ENCODE measurements at regions not wholly inside any gene's neighbourhood (a gene's known extent, or its start where the extent isn't known, plus 50 kb on each side); places are given as distances from the start of the nearest gene placed in this dataset.

GRCh38 chr21:16058896-16059295 lies 329.1 kb downstream of the USP25 start:
- no peaks in the 10 kb centered on the region for H3K36me3 ChIP-seq (ENCODE audit: control insufficient read depth in 2 of 2, insufficient read depth in 2 of 2, low read length in 1 of 2)
- H3K27ac ChIP-seq (ENCODE audit: low read depth in 1 of 2, low read length in 1 of 2), result no peak overlapping the region
- no peaks in the 10 kb centered on the region for H3K4me1 ChIP-seq (ENCODE audit: control insufficient read depth in 2 of 2, insufficient read depth in 2 of 2, low read length in 2 of 2)
- no peaks in the 10 kb centered on the region for H3K27me3 ChIP-seq (ENCODE audit: control insufficient read depth in 2 of 2, insufficient read depth in 1 of 2, low read length in 1 of 2)
- no peak overlapping the region for H3K4me3 ChIP-seq (ENCODE audit: low read length in 2 of 2)
- H3K9me3 ChIP-seq (ENCODE audit: control insufficient read depth in 2 of 2, insufficient read depth in 1 of 2, low read length in 1 of 2), result peaks cover 0 to 9% of the 10 kb centered on the region in 2 donors
- no peak for DNase-seq (ENCODE audit: low read depth in 6 of 9, low spot score in 9 of 9)

DNA sequence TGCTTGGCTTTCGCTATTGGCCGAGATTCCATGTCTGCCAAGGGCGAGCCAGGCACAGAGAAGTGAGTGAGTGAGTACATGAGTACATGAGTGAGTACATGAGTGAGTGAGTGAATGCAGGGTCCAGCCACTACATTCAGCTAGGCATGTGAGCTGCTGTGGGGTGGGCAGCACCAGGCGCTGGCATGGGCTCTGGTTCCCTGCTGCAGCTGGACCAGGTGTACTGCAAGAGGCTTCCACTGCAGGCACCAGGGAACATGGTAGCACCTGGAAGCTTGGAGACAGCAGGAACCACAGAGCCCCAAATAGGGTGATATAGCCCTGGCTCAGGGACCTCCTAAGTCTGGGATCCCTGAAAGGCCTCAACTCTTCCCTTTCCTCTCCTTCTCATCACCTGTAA lies 330.2 kb downstream of the USP25 start:
- peaks cover 0 to 9% of the 10 kb centered on the region in 2 donors for H3K9me3 ChIP-seq (ENCODE audit: control insufficient read depth in 2 of 2, insufficient read depth in 1 of 2, low read length in 1 of 2)
- H3K4me1 ChIP-seq (ENCODE audit: control insufficient read depth in 2 of 2, insufficient read depth in 2 of 2, low read length in 2 of 2), result no peaks in the 10 kb centered on the region
- DNase-seq (ENCODE audit: low read depth in 6 of 9, low spot score in 9 of 9), result no peak
- no peak overlapping the region for H3K4me3 ChIP-seq (ENCODE audit: low read length in 2 of 2)
- WGBS, result 97% methylated on average over 4 of the region's 4 CpGs
- H3K27me3 ChIP-seq (ENCODE audit: control insufficient read depth in 2 of 2, insufficient read depth in 1 of 2, low read length in 1 of 2), result no peaks in the 10 kb centered on the region
- H3K27ac ChIP-seq (ENCODE audit: low read depth in 1 of 2, low read length in 1 of 2), result no peak overlapping the region
- no peaks in the 10 kb centered on the region for H3K36me3 ChIP-seq (ENCODE audit: control insufficient read depth in 2 of 2, insufficient read depth in 2 of 2, low read length in 1 of 2)

DNA sequence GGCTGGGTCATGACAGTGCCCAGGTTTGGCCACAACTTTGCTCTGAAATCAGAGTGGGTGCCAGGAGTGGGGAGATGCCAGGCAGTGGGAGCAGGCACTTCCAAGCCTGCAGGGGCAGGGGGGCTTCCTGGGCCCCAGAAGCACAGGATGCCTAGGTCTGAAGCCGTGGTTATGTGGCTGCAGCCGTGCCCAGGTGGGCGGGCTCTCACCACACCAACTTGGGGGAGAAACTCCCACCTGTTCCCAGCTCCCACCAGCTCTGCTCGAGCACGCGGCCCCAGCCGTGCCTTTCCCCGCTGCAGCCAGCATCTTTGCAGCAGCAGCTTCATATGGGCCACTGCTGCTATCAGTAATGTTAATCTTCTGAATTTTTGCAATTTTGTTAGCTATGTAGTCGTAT lies 331.4 kb downstream of the USP25 start:
- H3K4me1 ChIP-seq (ENCODE audit: control insufficient read depth in 2 of 2, insufficient read depth in 2 of 2, low read length in 2 of 2), result no peaks in the 10 kb centered on the region
- H3K36me3 ChIP-seq (ENCODE audit: control insufficient read depth in 2 of 2, insufficient read depth in 2 of 2, low read length in 1 of 2), result no peaks in the 10 kb centered on the region
- H3K9me3 ChIP-seq (ENCODE audit: control insufficient read depth in 2 of 2, insufficient read depth in 1 of 2, low read length in 1 of 2), result peaks cover 0 to 9% of the 10 kb centered on the region in 2 donors
- H3K27ac ChIP-seq (ENCODE audit: low read depth in 1 of 2, low read length in 1 of 2), result no peak overlapping the region
- no peak overlapping the region for H3K4me3 ChIP-seq (ENCODE audit: low read length in 2 of 2)
- no peak for DNase-seq (ENCODE audit: low read depth in 6 of 9, low spot score in 9 of 9)
- 94% methylated on average over 9 of the region's 9 CpGs for WGBS
- no peaks in the 10 kb centered on the region for H3K27me3 ChIP-seq (ENCODE audit: control insufficient read depth in 2 of 2, insufficient read depth in 1 of 2, low read length in 1 of 2)

- Histone ChIP-seq H3K4me3 (ENCODE audit: low read length in 2 of 2) (no peak overlapping the region), H3K9me3 (ENCODE audit: control insufficient read depth in 2 of 2, insufficient read depth in 1 of 2, low read length in 1 of 2) (no peaks in the 10 kb centered on the region), H3K4me1 (ENCODE audit: control insufficient read depth in 2 of 2, insufficient read depth in 2 of 2, low read length in 2 of 2) (no peaks in the 10 kb centered on the region), H3K36me3 (ENCODE audit: control insufficient read depth in 2 of 2, insufficient read depth in 2 of 2, low read length in 1 of 2) (no peaks in the 10 kb centered on the region), H3K27me3 (ENCODE audit: control insufficient read depth in 2 of 2, insufficient read depth in 1 of 2, low read length in 1 of 2) (no peaks in the 10 kb centered on the region), H3K27ac (ENCODE audit: low read depth in 1 of 2, low read length in 1 of 2) (no peak overlapping the region)
- no peak for DNase-seq (ENCODE audit: low read depth in 6 of 9, low spot score in 9 of 9)
- WGBS, result 97% methylated on average over 9 of the region's 9 CpGs
Measured at GRCh38 chr21:16069178-16070112, 339.7 kb downstream of the USP25 start.

GRCh38 chr21:16070207-16070651 lies 340.4 kb downstream of the USP25 start:
- Histone ChIP-seq H3K27me3 (ENCODE audit: control insufficient read depth in 2 of 2, insufficient read depth in 1 of 2, low read length in 1 of 2) (no peaks in the 10 kb centered on the region), H3K9me3 (ENCODE audit: control insufficient read depth in 2 of 2, insufficient read depth in 1 of 2, low read length in 1 of 2) (no peaks in the 10 kb centered on the region), H3K4me1 (ENCODE audit: control insufficient read depth in 2 of 2, insufficient read depth in 2 of 2, low read length in 2 of 2) (no peaks in the 10 kb centered on the region), H3K4me3 (ENCODE audit: low read length in 2 of 2) (no peak overlapping the region), H3K36me3 (ENCODE audit: control insufficient read depth in 2 of 2, insufficient read depth in 2 of 2, low read length in 1 of 2) (no peaks in the 10 kb centered on the region), H3K27ac (ENCODE audit: low read depth in 1 of 2, low read length in 1 of 2) (no peak overlapping the region)
- DNase-seq (ENCODE audit: low read depth in 6 of 9, low spot score in 9 of 9), result no peak
- WGBS, result 97% methylated on average over 7 of the region's 7 CpGs

GRCh38 chr21:16071092-16071491 lies 341.3 kb downstream of the USP25 start:
- Histone ChIP-seq H3K4me3 (ENCODE audit: low read length in 2 of 2) (no peak overlapping the region), H3K27me3 (ENCODE audit: control insufficient read depth in 2 of 2, insufficient read depth in 1 of 2, low read length in 1 of 2) (no peaks in the 10 kb centered on the region), H3K36me3 (ENCODE audit: control insufficient read depth in 2 of 2, insufficient read depth in 2 of 2, low read length in 1 of 2) (no peaks in the 10 kb centered on the region), H3K4me1 (ENCODE audit: control insufficient read depth in 2 of 2, insufficient read depth in 2 of 2, low read length in 2 of 2) (no peaks in the 10 kb centered on the region), H3K9me3 (ENCODE audit: control insufficient read depth in 2 of 2, insufficient read depth in 1 of 2, low read length in 1 of 2) (no peaks in the 10 kb centered on the region), H3K27ac (ENCODE audit: low read depth in 1 of 2, low read length in 1 of 2) (no peak overlapping the region)
- DNase-seq (ENCODE audit: low read depth in 6 of 9, low spot score in 9 of 9), result no peak
- 93% methylated on average over 9 of the region's 9 CpGs for WGBS

- 94% methylated on average over 2 of the region's 2 CpGs for WGBS
- Histone ChIP-seq H3K27ac (ENCODE audit: low read depth in 1 of 2, low read length in 1 of 2) (no peak overlapping the region), H3K4me3 (ENCODE audit: low read length in 2 of 2) (no peak overlapping the region), H3K4me1 (ENCODE audit: control insufficient read depth in 2 of 2, insufficient read depth in 2 of 2, low read length in 2 of 2) (no peaks in the 10 kb centered on the region), H3K36me3 (ENCODE audit: control insufficient read depth in 2 of 2, insufficient read depth in 2 of 2, low read length in 1 of 2) (no peaks in the 10 kb centered on the region), H3K27me3 (ENCODE audit: control insufficient read depth in 2 of 2, insufficient read depth in 1 of 2, low read length in 1 of 2) (no peaks in the 10 kb centered on the region), H3K9me3 (ENCODE audit: control insufficient read depth in 2 of 2, insufficient read depth in 1 of 2, low read length in 1 of 2) (no peaks in the 10 kb centered on the region)
- no peak for DNase-seq (ENCODE audit: low read depth in 6 of 9, low spot score in 9 of 9)
Measured at GRCh38 chr21:16071761-16072160, 342.0 kb downstream of the USP25 start.

- H3K27me3 ChIP-seq (ENCODE audit: control insufficient read depth in 2 of 2, insufficient read depth in 1 of 2, low read length in 1 of 2), result no peaks in the 10 kb centered on the region
- H3K4me1 ChIP-seq (ENCODE audit: control insufficient read depth in 2 of 2, insufficient read depth in 2 of 2, low read length in 2 of 2), result no peaks in the 10 kb centered on the region
- H3K27ac ChIP-seq (ENCODE audit: low read depth in 1 of 2, low read length in 1 of 2), result no peak overlapping the region
- DNase-seq (ENCODE audit: low read depth in 6 of 9, low spot score in 9 of 9), result no peak
- H3K9me3 ChIP-seq (ENCODE audit: control insufficient read depth in 2 of 2, insufficient read depth in 1 of 2, low read length in 1 of 2), result no peaks in the 10 kb centered on the region
- no peak overlapping the region for H3K4me3 ChIP-seq (ENCODE audit: low read length in 2 of 2)
- 99% methylated on average over 3 of the region's 3 CpGs for WGBS
- H3K36me3 ChIP-seq (ENCODE audit: control insufficient read depth in 2 of 2, insufficient read depth in 2 of 2, low read length in 1 of 2), result no peaks in the 10 kb centered on the region
Measured at GRCh38 chr21:16072221-16072620, 342.4 kb downstream of the USP25 start.

- Histone ChIP-seq H3K27me3 (ENCODE audit: control insufficient read depth in 2 of 2, insufficient read depth in 1 of 2, low read length in 1 of 2) (no peaks in the 10 kb centered on the region), H3K4me3 (ENCODE audit: low read length in 2 of 2) (no peak overlapping the region), H3K9me3 (ENCODE audit: control insufficient read depth in 2 of 2, insufficient read depth in 1 of 2, low read length in 1 of 2) (no peaks in the 10 kb centered on the region), H3K27ac (ENCODE audit: low read depth in 1 of 2, low read length in 1 of 2) (no peak overlapping the region), H3K4me1 (ENCODE audit: control insufficient read depth in 2 of 2, insufficient read depth in 2 of 2, low read length in 2 of 2) (no peaks in the 10 kb centered on the region), H3K36me3 (ENCODE audit: control insufficient read depth in 2 of 2, insufficient read depth in 2 of 2, low read length in 1 of 2) (no peaks in the 10 kb centered on the region)
- 94% methylated on average over 6 of the region's 6 CpGs for WGBS
- no peak for DNase-seq (ENCODE audit: low read depth in 6 of 9, low spot score in 9 of 9)
Measured at GRCh38 chr21:16072737-16073136, 343.0 kb downstream of the USP25 start.
